Stimulated activated CD4-positive, alpha-beta T cell treated with anti-CD3 and anti-CD28 coated beads, Interleukin-15, amount 100 ng/mL, for 48 hours (primary cell): ENCODE measurements at regions not wholly inside any gene's neighbourhood (a gene's known extent, or its start where the extent isn't known, plus 50 kb on each side); places are given as distances from the start of the nearest gene placed in this dataset.

Experiments used
- DNase-seq, 2 donors: peaks; one replicate each; pipeline ENCODE4 v3.0.0-alpha.2; 2020; ENCODE audit warnings: low read depth in 2 of 2

DNA sequence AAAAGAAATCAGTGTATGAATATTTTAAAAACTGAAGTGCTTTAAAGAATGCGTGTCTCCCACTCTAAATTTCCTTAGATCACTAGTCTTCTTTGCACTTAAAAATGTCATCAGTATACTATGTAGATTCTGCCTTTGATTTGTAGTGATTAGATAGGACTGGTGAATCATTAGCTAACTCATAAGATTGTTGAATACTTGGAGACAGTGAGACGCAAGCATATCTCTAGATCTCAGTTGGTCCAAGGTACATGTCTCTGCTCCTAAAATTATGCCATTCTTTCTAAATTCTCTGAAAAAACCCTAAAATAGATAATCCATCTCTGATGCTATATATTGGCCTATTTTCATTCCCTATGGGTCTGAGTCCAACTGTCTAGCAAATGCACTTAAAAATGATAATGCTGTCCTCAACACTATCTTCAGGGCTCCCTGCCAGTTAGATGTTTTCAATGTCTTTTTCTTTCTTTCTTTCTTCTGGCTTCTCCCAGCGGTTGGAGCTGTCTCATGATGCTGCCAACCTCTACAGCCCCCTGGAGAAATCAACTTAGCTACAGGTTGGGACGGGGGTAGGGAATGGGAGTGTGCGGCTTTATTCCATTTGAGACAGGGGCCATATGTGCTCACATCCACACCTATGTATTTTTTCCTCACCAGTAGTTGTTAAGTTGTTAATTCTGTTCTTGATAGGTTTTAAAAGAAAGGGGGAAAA lies 301.0 kb downstream of the NDFIP2 start:
- no peak for DNase-seq

- DNase-seq, result no peak
These were observed 299.3 kb downstream of the NDFIP2 start for GRCh38 chr13:79780240-79780639.

DNA sequence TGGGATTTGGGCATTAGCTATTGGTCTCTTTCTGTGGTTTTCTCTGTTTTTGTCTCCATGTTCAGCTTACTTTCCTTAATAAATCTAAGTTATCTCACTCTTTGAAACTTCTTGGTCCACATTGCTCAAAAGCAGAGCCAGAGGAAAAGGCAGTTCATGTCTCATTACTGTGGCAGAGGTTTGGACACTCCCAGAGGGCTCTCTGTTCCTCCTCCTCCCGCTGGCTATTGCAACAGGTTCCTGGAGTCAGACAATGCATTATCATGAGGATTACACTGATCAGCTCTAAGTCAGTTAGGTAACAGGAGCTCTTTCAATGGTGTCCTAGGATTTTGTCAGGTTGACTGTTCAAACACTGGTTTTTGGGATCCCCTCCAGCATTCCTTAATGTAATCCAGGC lies 298.8 kb downstream of the NDFIP2 start:
- no peak for DNase-seq

- DNase-seq, result no peak
These were observed 297.9 kb downstream of the NDFIP2 start for GRCh38 chr13:79778741-79779460.

GRCh38 chr13:79777504-79777903 lies 296.5 kb downstream of the NDFIP2 start:
- no peak for DNase-seq

- no peak for DNase-seq
These were observed 295.8 kb downstream of the NDFIP2 start for GRCh38 chr13:79776531-79777295.

DNA sequence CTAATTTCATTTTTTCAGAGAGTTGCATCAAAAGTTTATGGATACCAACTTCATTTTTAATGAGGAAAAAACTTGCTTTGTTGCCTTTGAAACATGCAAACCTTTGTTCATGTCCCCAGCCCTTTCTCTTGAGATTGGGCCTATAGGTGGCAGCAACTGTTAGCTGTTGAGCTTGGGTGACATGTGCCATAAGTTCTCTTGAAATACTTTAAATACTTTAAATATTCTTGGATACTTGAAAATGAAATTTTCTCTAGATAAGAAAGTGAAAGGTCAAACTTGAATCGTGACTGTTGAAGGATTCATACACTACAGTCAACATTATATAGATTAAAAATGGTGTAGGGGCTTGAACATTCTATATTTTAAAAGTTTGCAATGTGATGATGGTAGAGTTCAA lies 294.9 kb downstream of the NDFIP2 start:
- no peak for DNase-seq

DNA sequence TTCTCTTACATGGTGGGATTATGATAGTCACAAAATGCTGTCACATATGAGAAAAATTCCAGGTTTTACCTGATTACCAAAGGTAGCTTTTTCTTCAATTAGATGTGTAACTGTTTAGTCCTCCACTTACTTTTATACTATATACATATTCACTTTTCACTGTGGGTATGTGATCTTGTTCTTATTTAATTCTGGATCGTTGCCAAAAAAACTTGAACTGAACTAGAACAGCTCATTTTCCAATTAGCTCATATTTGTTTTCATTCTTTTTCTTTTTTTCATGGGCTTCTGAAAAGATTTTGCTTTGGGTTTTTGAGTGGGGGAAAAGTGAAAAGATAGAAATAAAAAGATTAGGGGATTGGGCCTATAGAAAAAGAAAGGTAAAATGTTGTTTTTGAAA lies 291.9 kb downstream of the NDFIP2 start:
- no peak for DNase-seq

- no peak for DNase-seq
These were observed 290.5 kb downstream of the NDFIP2 start for GRCh38 chr13:79771493-79771892.

GRCh38 chr13:79770056-79770455 lies 289.1 kb downstream of the NDFIP2 start:
- no peak for DNase-seq

GRCh38 chr13:79767126-79767525 lies 286.2 kb downstream of the NDFIP2 start:
- no peak for DNase-seq

- DNase-seq, result no peak
These were observed 284.4 kb downstream of the NDFIP2 start for GRCh38 chr13:79765331-79765730.

- DNase-seq, result no peak
These were observed 269.1 kb downstream of the NDFIP2 start for GRCh38 chr13:79749984-79750551.

DNA sequence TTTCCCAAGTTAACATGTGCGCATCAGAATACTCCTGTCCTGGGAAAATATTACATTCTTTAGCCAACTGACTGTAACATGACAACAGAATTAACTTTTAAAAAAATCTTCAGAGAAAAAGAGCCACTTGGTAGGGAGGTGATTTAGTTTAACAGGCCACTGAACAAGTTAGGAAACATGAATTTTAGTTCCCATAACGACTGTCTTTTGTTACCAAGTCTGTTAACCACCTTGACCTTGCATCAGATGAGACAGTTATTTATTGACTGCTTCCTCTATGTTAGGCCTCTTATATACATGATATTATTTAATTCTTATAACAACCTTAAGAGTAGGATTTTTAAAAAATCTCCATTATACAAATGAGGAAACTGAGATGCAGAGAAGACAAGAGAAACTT lies 268.6 kb downstream of the NDFIP2 start:
- no peak for DNase-seq

GRCh38 chr13:79745081-79745480 lies 264.1 kb downstream of the NDFIP2 start:
- DNase-seq, result no peak

DNA sequence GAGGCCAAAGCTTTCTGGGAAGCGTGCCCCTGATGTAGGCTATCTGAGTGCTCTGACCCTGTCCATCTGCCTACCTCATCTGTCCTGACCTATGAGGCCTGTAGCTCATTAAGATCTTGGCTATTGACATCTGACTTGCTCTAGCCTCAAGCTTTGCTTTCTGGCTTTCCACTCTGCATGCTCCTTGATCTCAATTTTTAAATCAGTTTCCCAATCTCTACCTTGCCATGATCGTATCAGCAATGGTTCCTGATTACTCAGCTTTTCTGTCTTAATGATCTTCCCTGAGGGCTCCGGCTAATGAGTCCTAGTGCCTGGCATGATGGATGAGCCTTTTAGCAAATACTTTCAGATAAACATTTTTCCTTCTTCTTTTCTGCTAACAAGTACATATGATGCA lies 262.0 kb downstream of the NDFIP2 start:
- DNase-seq, result no peak

- DNase-seq, result no peak
These were observed 260.0 kb downstream of the NDFIP2 start for GRCh38 chr13:79740991-79741390.

GRCh38 chr13:79736356-79736755 lies 255.4 kb downstream of the NDFIP2 start:
- DNase-seq, result no peak

DNA sequence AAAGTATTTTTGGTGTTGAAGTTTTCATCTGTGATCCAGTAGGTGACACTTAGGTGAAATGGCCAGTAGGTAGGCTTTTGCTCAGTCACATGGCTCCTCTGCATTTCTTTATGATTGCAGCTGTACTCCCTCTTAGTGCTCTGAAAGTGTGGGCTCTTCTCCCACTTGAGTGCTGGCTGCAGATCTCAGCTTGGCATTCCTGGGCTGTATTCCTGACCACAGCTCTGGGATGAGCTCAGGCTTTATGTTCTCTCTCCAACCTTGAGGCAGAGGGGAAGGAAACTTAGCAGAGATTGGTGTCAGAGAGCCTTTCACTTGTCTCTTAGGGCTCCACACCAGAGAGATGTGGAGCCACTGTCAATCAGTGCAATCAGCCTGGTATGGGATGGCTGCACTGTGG lies 254.3 kb downstream of the NDFIP2 start:
- DNase-seq, result no peak

- no peak for DNase-seq
These were observed 246.1 kb downstream of the NDFIP2 start for GRCh38 chr13:79727086-79727485.

GRCh38 chr13:79725841-79726240 lies 244.9 kb downstream of the NDFIP2 start:
- DNase-seq, result no peak

DNA sequence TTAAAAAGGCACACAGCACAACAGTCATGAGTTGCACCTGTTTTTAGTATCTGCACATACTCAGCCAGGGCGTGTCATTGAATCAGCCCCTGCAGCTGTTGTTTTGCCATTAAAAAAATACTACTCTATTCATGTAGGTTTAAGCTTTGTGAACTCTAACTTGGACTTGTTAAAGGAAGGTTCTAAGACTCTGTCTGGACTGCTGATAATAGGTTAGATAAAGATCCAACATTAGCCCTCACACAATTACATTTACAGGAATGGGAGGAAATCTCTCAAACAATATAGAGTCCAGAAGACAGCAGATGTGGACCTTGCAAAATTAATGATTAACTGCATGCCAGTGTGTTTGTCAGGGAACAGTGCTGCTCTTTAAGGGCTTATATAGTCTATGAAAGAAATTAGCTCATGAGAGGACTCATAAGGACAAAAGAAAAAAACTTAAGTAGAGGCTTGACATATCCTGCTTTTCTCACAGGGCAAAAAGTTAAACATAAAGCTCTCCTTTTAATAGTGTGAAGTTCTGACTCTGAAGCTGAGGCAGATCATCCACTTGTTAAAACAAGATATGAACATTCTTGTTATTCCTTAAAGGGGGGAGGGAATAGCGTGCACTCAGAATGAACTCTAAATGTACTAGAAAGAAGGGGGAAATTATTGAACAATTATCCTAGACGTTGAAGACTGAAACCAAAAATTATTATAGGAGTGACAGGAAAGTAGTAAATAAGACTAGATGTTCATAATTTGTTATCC lies 243.6 kb downstream of the NDFIP2 start:
- DNase-seq, result no peak
